ENCODE measurements at regions not wholly inside any gene's neighbourhood (a gene's known extent, or its start where the extent isn't known, plus 50 kb on each side); places are given as distances from the start of the nearest gene placed in this dataset.
"Not testable (repeated sequence)": the region's sequence is repeated elsewhere in the genome, so short reads cannot be mapped to it uniquely, and the experiment has no call there.

GRCh38 chr18:12179029-12179428 is 75.1 kb upstream of the CIDEA start:
- TF ChIP-seq POLR2AphosphoS5, POLR2A (IDR thresholded peaks at IDR 0.05): not testable (repeated sequence)
- TF ChIP-seq, protein P1, sequence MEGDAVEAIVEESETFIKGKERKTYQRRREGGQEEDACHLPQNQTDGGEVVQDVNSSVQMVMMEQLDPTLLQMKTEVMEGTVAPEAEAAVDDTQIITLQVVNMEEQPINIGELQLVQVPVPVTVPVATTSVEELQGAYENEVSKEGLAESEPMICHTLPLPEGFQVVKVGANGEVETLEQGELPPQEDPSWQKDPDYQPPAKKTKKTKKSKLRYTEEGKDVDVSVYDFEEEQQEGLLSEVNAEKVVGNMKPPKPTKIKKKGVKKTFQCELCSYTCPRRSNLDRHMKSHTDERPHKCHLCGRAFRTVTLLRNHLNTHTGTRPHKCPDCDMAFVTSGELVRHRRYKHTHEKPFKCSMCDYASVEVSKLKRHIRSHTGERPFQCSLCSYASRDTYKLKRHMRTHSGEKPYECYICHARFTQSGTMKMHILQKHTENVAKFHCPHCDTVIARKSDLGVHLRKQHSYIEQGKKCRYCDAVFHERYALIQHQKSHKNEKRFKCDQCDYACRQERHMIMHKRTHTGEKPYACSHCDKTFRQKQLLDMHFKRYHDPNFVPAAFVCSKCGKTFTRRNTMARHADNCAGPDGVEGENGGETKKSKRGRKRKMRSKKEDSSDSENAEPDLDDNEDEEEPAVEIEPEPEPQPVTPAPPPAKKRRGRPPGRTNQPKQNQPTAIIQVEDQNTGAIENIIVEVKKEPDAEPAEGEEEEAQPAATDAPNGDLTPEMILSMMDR (IDR thresholded peaks at IDR 0.05) = not testable (repeated sequence)
